Kidney capillary endothelial cell (primary cell): ENCODE measurements at regions not wholly inside any gene's neighbourhood (a gene's known extent, or its start where the extent isn't known, plus 50 kb on each side); places are given as distances from the start of the nearest gene placed in this dataset.

Source experiments
- DNase-seq: peaks from one replicate; pipeline ENCODE4 v3.0.0-alpha.2; 2018; ENCODE audit warnings: low spot score

DNA sequence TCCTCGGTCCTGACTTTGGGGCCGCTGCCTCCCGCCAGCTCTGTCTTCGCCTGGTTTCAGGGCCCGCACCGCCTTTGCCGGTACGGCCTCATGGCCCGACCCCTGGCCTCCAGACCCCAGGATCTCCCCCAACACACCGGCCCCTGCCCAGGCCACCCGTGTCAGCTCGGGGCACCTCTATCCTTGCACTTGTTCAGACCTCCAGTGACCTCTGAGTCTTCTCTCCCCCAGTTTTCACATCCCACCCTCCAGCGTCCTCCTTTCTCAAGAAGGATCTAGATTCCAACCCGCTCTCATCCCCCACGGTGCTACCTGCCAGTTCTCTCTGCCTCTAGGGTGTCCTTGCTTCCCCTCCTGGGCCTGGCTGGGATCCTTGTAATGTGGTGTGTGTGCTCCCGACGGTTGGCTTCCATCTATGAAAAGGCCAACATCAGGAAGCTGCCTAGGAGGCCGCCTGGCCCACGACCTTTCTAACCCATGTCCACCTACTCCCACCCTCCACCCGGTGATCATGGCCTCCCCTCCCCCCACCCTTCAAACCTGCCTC is 61.1 kb downstream of the SPATA31C2 start:
- no peak for DNase-seq

DNA sequence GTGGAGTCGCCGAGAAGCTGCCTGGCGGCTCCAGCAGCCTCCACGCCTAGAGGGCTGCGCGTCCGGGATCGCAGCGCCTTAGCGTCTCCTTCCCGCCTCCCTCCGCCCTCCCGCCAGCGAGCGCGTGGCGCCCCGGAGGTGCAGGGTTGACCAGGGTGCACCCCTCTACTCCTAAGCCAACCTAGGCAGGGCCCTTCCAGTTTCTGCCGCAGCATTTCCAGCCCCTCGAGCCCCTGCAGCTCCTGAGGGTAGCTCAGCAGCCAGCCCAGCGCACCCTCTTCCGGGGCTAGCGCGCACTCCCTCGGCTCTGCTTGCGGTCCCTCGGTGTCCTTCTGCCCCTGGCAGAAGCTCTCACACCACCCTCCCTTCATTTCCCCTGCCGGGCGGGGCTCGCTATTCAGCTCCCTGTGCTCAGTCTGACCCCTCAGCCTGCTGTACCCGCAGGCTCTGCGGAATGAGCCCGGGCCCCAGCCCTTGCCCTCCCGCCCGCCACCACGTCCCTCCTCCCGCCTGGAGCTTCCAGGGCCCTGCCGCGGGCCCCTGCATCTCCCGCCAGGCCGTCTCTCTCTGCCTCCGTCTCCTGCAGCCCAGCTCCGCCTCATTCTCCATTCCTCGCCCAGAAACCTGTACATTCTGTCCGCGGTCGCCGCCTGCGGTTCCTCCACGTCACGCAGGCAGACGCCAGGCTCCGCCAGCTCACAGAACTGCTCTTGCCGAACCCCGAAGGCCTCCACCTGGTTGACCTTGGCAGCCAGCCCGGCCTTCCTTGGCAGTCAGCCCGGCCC is 61.8 kb downstream of the SPATA31C2 start:
- peak; percentile 50 for DNase-seq

DNA sequence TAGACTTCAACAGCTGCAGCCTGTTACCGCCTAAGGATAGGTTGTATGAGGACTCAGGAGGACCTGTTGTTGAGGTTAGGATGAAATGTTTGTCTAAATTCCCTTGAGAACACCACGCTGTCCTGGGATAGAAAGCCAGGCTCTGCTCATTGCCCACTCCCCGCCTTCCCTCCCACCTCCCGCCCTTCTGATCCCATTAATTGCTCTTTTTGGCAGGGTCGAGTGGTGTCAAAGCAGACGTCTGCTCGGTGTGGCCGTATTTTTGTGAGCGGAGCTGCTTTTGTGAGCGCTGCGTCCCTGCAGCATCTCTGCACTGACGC is 62.3 kb downstream of the SPATA31C2 start:
- no peak for DNase-seq

DNA sequence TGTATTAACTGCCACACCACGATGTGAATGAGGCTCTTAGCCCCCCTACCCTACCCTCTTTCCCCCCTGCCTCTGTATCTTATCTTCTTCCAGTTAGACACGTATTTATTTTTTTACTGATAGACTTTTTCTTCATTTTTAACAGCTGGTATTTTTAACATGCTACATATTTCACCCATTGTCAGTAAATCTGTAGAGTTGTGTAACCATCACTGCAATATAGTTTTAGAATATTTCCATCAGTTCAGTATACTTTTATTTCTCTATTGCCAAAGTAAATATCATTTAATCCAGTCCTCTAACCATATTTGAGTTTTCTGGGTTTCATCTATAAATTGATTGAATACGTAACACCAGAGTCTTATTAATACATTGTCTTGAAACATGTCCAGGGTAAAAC is 62.8 kb downstream of the SPATA31C2 start:
- DNase-seq: no peak

DNA sequence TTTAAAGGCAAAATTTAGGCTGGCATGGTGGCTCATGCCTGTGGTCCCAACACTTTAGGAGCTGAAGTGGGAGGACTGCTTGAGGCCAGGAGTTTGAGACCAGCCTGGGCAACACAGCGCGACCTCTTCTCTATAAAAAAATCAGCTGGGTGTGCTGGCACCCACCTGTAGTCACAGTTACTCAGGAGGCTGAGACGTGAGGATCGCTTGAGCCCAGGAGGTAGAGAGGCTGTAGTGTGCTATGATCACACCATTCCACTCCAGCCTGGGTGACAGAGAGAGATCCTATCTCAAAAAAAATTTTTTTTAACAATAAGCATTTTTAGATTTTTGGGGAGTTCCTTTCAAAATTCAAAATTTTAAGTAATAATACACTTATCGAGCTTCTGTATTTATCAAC is 63.3 kb downstream of the SPATA31C2 start:
- no peak for DNase-seq

DNA sequence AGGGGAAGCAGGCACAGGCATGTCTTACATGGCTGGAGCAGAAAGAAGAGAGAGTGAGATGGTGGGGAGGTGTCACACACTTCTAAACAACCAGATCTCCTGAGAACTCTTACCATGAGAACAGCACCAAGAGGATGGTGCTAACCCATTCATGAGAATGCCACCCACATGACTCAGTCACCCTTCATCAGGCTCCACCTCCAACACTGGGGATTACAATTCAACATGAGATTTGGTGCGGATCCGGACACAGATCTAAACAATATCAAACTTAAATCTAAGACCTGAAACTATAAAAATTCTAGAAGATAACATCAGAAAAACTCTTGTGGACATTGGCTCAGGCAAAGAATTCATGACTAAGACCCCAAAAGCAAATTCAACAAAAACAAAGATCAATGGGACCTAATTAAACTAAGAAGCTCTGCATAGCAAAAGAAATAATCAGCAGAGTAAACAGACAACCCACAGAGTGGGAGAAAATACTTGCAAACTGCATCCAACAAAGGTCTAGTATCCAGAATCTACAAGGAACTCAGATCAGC is 65.4 kb downstream of the SPATA31C2 start:
- DNase-seq: no peak

DNA sequence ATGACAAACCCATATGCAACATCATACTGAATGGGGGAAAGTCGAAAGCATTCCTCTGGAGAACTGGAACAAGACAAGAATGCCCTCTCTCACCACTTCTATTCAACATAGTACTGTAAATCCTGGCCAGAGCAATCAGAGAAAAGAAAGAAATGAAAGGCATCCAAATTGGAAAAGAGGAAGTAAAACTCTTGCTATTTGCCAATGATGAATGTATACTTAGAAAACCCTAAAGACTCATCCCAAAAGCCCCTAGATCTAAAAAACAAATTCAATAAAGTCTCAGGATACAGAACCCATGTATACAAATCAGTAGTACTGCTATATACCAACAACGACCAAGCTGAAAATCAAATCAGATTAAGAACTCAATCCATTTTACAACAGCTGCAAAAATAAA is 66.9 kb downstream of the SPATA31C2 start:
- no peak for DNase-seq

DNA sequence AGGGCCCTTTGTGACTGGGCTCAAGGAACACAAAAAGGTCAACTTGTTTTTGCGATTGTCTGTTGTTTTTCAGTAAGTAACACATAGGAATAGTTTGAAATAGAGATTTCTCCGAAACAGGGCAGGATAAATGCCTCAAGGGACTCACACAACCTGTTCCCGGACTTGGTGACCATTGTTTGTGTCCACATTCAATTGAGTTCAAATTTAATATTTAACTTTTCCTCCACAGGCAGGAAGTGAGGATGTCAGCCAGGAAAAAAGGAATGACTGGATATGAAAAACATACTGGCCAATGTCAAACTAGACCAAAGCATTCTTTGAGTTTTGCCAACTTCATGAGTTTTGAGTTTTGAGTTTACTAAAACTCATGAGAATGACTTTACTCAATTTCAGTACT is 72.7 kb downstream of the SPATA31C2 start:
- no peak for DNase-seq

DNA sequence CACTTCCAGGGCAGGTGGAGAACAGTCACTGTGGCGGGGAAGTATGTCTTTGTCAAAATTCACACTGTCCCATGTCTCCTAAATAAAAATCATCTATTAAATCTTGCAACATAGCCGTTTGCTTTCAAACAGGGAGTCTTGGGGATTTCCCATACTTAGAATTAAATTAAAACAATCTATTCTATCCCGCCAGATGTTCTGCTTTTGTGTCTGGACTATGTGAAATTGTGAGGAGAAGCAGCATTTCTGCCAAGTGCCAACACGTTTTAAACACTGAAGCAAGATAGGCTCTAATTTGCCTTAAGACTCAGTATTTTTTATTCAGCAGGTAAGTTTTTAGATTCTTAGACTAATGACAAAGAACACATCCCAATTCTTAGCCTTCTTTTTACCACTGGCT is 73.7 kb downstream of the SPATA31C2 start:
- DNase-seq: no peak

DNA sequence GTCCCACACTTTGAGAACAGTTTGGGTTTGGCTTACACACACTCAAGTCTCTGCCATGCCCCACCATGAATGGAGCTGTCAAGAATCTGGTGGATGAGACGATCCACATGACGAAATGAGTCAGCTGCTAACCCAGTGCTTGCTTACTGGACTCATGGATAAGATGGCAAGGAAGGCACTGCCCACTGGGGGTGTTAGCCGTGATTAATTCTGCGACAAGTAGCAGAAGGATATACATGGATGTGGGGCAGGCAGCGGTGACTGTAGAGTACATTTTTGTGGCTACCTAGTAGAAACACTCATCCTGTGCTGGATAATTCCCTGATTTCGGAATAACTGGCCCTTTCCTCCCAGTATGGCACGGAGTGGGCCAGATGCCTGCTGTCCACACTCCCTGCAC is 77.5 kb downstream of the SPATA31C2 start:
- DNase-seq: no peak

DNA sequence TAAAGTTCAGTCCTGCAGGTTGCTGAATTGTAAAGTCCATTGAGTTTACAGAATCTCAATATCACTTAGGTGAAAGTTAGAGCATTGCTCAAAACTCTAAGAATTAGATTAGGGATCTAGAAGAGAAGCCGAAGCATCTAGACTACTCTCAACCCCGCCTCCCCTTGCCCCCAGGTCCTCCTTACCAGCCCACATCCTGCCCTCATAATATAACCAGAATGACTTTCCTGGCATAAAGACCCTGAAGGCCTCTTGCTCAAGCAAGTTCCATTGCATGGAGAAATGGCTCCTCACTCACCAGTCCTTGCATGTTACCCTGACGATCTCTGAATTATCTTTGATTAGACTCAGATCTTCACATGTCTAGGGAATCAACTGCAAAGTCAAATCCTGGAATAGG is 78.8 kb downstream of the SPATA31C2 start:
- no peak for DNase-seq

DNA sequence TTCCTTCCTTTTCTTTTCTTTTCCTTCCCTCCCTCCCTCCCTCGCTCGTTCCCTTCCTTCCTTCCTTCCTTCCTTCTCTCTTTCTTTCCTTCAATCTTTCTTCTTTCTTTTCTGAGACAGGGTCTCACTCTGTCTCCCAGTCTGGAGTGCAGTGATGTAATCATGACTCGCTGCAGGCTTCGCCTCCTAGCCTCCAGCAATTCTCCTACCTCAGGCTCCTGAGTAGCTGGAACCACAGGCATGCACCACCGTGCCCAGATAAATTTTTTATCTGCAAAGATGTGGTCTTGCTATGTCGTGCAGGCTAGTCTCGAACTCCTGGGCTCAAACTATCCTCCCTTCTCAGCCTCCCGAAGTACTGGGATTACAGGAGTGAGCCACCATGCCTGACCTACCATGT is 81.4 kb downstream of the SPATA31C2 start:
- no peak for DNase-seq

DNA sequence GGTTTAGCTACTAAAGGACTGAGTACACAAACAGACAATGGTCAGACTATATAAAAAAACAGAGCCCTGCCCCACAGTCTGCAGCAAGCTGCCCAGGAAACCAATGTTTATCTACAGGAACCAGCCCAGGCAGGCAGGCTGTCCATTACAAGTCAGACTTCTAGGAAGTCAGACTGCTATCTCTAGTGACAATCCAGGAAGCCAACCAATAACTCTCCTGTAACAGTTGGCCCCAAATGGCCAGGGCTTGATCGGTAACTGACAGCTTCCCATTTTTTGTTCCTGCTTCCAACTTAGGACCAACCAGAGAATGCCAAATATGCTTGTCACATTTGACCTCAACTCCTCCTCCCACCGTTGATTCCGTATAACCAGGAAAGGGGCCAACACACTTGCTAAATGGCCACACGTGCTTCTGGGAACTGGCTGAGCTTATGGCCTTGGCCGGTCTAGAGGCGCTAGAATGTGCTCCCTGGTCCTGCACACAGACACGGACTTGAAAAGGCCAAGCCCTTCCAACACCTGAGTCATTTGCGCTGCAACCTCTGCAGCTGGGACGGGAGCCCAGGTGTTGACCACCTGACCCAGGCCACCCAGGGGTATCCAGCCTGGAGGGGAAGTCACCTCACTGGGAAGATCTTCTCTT is 79.6 kb upstream of the CDK20 start:
- no peak for DNase-seq

DNA sequence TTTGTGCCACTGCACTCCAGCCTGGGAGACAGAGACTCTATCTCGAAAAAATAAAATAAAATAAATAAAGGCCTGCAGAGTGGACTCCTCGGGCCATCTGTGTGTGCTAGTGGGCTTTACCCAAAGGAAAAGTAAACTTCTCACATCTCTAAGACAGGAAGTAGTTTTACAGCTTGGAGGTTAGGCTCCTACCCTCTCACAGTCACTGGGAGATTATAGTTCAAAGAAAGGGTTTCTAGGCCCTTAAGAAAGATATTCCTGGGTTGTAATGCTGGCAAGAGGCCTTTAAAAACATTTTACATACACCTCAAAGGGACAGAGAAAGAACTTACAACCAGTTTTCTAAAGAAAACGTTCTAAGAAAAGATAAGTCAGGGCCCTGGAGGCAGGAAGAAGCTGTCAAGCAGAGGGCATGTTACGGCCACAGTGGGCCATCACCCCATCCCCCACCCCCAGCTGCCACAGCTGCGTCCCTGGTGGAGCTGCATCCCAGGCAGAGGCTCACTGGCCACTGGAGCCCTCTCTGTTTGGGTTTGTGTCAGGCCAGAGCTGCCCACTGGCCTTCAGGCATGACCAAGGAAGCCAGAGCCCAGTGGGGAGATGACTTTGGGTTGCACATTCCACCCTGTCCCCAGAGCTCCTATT is 78.1 kb upstream of the CDK20 start:
- no peak for DNase-seq

DNA sequence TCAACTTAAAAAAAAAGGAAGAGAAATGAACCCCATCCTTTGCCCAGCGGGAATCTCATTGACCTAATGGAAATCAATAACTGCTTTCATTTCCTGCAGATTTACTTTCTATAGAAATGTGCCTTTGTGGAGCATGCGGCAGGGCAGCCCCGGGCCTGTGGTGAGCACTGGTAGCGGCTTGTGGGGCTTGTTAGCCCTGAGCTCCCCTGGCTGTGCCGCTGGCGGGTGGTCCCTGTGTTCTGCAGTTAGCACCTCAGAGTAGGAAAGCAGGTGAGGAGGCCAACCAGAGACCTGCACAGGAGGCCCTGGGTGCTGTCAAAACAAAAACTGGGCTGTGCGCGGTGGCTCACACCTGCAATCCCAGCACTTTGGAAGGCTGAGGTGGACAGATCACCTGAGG is 76.8 kb upstream of the CDK20 start:
- DNase-seq: no peak

DNA sequence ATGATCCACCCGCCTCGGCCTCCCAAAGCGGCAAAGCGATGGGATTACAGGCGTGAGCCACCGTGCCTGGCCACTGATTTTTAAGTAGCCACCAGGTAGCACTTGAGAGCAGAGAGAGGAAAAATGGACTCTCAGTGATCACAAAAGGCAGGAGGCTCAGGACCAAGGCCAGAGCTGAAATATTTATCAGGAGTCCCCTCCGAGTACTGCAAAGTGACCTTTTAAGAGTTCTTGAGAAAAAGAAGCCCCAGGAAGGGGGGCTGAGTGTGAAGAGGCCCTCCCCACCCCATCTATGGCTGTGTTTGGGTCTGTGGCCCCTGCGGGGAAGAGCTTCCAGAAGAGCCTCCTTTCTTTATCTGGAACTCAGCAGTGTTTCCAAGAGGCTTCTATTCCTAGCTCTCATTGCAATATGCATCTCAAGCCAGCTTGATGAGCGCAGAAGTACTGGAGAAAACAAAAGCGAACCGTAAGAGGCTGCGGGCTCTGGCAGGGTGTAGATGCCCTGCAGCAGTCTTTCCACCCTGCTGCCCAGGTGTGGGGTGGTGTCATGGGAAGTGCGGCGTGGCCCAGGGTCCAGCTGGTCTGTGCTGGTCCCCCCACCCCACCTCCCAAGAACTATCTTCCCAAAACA is 75.5 kb upstream of the CDK20 start:
- DNase-seq: no peak

DNA sequence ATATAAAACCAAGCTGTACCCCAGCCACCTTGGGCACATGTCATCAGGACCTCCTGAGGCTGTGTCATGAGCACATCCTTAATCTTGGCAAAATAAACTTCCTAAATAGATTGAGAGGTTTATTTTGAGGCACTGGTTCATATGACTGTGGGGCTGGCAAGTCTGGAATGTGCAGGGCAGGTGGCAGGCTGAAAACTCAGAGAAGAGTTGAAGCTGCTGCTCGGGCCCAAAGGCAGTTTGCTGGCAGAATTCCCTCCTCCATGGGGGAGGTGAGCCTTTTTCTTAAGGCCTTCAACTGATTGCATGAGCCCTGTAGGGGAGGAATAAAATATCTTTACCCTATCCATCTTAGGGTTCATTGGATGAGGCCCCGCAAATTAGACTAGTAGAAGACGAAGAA is 72.2 kb upstream of the CDK20 start:
- DNase-seq: no peak

DNA sequence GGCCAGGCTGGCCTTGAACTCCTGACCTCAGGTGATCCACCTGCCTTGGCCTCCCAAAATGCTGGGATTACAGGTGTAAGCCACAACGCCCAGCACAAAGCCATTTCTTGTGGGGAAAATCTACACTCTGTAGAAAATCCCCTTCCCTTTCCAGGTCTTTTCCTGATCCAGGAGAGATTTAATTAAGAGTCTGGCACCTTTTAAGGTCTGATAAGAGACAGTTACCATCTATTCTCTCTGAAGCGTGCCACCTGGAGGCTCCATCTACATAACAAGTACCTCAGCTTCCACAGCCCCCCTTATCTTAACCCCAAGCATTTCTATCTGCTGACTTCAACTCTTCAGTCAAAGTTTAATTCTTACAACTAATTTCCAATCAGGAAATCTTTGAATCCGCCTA is 71.4 kb upstream of the CDK20 start:
- no peak for DNase-seq

DNA sequence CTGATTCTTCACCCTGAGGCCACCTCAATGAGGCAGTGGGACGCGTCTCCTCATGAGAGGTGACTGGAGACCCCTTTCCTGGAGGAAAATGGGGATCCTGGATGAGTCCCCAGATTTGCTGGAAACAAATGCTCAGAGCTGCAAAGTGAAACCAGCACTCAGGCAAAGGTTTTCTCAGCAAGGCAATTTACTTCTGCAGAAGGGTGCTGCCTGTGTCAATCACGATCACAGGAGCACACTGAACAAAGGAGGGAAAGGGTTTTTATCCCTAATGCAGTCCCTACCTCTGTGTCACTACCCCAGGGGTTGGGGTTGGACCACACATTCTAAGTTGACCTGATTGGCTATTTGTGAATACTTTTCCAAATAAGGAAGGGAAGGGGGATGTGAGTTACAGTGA is 69.9 kb upstream of the CDK20 start:
- no peak for DNase-seq

DNA sequence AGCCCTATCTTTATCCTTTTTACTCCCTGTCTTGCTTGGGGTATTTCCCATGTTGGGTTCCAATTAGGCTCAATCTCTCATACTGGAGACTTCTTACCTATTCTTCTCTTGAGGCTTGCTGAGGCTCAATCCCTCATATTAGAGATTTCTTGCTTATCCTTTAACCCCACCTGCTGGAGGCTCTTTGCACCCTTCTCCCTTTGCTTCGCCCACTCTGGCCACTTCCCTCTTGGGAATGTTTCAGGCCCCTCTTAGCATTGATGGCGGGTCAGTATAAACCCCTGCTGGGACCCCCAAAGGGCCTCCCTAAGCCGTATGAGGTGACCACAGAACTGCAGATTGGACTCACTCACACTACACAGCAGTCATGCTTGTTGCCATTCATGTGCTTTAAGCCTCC is 69.3 kb upstream of the CDK20 start:
- no peak for DNase-seq

DNA sequence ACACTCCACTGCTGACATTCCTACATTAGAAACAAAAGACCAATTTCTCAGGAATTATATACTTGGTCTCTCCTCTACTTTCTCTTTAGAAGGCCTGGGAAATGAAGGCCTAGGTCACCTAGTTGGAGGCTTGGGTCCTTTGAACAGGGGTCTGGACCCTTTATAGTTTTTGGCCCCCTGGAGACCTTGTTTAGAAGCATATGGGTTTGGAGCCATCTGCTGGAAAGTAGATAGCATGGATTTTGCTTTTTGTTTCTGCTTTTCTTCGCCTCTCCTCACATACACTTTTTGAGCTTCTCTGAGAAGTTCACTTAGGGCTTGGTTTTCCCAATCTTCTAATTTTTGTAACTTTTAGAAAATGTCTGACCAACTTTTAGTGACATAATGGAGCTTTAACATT is 67.1 kb upstream of the CDK20 start:
- no peak for DNase-seq

DNA sequence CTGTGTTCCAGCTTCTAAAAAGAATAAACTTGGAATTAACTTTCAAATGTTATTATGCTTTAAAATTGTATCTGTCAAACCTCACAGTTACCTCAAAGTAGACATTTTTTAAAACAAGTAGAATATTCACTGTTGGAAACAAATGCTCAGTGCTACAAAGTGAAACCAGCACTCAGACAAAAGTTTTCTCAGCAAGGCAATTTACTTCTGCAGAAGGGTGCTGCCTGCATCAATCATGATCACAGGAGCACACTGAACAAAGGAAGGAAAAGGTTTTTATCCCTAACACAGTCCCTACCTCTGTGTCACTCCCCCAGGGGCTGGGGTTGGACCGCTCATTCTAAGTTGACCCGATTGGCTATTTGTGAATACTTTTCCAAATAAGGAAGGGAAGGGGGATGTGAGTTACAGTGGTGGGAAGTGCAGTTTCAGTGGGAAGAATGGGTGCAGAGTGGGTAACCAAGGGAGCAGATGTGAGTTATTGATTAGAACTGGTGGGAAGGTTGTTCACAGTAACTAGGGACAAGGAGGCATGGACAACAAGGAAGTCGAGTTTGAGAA is 63.0 kb upstream of the CDK20 start:
- no peak for DNase-seq
